ENCODE measurements at regions not wholly inside any gene's neighbourhood (a gene's known extent, or its start where the extent isn't known, plus 50 kb on each side); places are given as distances from the start of the nearest gene placed in this dataset.

DNA sequence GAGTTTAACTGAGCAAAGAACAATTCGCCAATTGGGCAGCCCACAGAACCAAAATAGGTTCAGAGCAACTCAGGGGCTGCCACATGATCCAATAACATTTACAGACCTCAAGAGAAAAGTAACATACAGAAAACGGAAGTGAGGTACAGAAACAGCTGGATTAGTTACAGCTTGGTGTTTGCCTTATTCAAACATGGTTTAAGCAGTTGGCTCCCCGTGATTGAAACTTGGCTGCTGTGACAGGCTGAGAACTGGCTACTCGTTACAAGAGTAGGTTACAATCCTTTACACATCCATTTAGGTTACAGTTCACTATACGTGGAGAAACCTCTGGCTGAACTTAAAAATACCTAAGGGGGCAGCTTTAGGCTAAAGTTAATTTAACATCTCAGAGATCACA, 673.1 kb upstream of the PHF14 start:
- Histone ChIP-seq H2AFZ (ENCODE audit: low read length) (no peak overlapping the region), H3K9me2 (ENCODE audit: low read depth, low read length) (no peaks in the 10 kb centered on the region), H3K4me3 (ENCODE audit: low read depth, low read length, poor library complexity, severe bottlenecking) (no peak overlapping the region), H3K27me3 (ENCODE audit: insufficient read depth, low read length) (no peaks in the 10 kb centered on the region), H3K9me3 (ENCODE audit: low read length) (no peaks in the 10 kb centered on the region), H3K79me2 (ENCODE audit: insufficient read depth, low read length) (no peaks in the 10 kb centered on the region), H3K9ac (ENCODE audit: low read length) (no peak overlapping the region), H4K20me1 (ENCODE audit: insufficient read depth, low read length) (no peaks in the 10 kb centered on the region), H3K4me2 (ENCODE audit: low read length) (no peak overlapping the region), H3K4me1 (ENCODE audit: insufficient read depth, low read length, severe bottlenecking) (peaks cover 11% of the 10 kb centered on the region), H3K36me3 (ENCODE audit: insufficient read depth, low read length) (no peaks in the 10 kb centered on the region), H3K27ac (ENCODE audit: low read depth, low read length, poor library complexity, severe bottlenecking) (no peak overlapping the region), H3F3A (ENCODE audit: insufficient read depth, low read length) (no peaks in the 10 kb centered on the region)
- TF ChIP-seq, protein P1, sequence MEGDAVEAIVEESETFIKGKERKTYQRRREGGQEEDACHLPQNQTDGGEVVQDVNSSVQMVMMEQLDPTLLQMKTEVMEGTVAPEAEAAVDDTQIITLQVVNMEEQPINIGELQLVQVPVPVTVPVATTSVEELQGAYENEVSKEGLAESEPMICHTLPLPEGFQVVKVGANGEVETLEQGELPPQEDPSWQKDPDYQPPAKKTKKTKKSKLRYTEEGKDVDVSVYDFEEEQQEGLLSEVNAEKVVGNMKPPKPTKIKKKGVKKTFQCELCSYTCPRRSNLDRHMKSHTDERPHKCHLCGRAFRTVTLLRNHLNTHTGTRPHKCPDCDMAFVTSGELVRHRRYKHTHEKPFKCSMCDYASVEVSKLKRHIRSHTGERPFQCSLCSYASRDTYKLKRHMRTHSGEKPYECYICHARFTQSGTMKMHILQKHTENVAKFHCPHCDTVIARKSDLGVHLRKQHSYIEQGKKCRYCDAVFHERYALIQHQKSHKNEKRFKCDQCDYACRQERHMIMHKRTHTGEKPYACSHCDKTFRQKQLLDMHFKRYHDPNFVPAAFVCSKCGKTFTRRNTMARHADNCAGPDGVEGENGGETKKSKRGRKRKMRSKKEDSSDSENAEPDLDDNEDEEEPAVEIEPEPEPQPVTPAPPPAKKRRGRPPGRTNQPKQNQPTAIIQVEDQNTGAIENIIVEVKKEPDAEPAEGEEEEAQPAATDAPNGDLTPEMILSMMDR (IDR thresholded peaks at IDR 0.05; ENCODE audit: low read length), result no peak
- TF ChIP-seq EZH2 (IDR thresholded peaks at IDR 0.05; ENCODE audit: borderline replicate concordance, low read length), result no peak

DNA sequence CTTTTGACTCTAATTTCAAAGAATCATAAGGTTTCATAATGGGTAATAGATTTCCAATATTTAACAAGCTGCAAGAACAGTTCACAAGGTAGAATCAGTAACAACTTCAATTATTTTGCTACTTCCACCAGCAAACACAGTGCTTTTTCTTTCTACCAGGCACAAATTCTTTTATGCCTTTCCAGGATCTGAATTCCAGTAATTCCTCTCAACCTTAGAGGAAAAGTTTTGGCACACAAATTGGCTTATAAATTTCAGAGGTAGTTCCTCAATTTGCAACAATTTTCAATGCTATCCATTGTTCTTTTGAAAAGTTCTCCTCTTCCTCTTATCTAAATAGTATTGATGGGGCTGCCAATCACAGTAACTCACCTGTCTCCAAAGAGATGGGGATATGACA, 665.4 kb upstream of the PHF14 start:
- Histone ChIP-seq H3K36me3 (ENCODE audit: insufficient read depth, low read length) (no peaks in the 10 kb centered on the region), H3K79me2 (ENCODE audit: insufficient read depth, low read length) (no peaks in the 10 kb centered on the region), H2AFZ (ENCODE audit: low read length) (no peak overlapping the region), H3K9me3 (ENCODE audit: low read length) (no peaks in the 10 kb centered on the region), H4K20me1 (ENCODE audit: insufficient read depth, low read length) (no peaks in the 10 kb centered on the region), H3K9me2 (ENCODE audit: low read depth, low read length) (no peaks in the 10 kb centered on the region), H3K27ac (ENCODE audit: low read depth, low read length, poor library complexity, severe bottlenecking) (no peak overlapping the region), H3F3A (ENCODE audit: insufficient read depth, low read length) (no peaks in the 10 kb centered on the region), H3K4me2 (ENCODE audit: low read length) (no peak overlapping the region), H3K4me1 (ENCODE audit: insufficient read depth, low read length, severe bottlenecking) (no peaks in the 10 kb centered on the region), H3K9ac (ENCODE audit: low read length) (no peak overlapping the region), H3K4me3 (ENCODE audit: low read depth, low read length, poor library complexity, severe bottlenecking) (no peak overlapping the region), H3K27me3 (ENCODE audit: insufficient read depth, low read length) (no peaks in the 10 kb centered on the region)
- TF ChIP-seq, protein P1 (IDR thresholded peaks at IDR 0.05; ENCODE audit: low read length), result no peak
- no peak for TF ChIP-seq EZH2 (IDR thresholded peaks at IDR 0.05; ENCODE audit: borderline replicate concordance, low read length)

DNA sequence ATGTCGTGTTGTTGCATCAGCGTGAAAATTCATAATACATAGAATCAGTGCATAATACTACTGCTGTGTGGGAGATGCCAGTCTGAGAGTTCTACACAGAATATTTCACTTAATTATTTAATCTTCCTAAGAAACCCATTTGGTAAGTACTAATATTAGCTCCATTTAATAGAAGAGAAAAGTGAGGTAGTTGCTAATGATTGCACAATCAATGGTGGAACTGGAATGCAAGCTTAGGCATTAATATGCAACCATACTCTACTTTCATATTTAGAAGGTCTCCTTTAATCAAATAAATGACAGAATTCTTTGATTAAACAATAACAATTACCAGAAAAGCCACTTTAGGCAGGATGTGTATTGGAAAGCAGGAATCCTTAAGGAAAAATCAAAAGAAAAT, 660.7 kb upstream of the PHF14 start:
- no peak overlapping the region for H3K4me3 ChIP-seq (ENCODE audit: low read depth, low read length, poor library complexity, severe bottlenecking)
- H3K27me3 ChIP-seq (ENCODE audit: insufficient read depth, low read length), result no peaks in the 10 kb centered on the region
- no peak overlapping the region for H3K4me2 ChIP-seq (ENCODE audit: low read length)
- no peaks in the 10 kb centered on the region for H3K9me3 ChIP-seq (ENCODE audit: low read length)
- no peaks in the 10 kb centered on the region for H3K36me3 ChIP-seq (ENCODE audit: insufficient read depth, low read length)
- H3K27ac ChIP-seq (ENCODE audit: low read depth, low read length, poor library complexity, severe bottlenecking), result no peak overlapping the region
- H3F3A ChIP-seq (ENCODE audit: insufficient read depth, low read length), result no peaks in the 10 kb centered on the region
- no peaks in the 10 kb centered on the region for H3K4me1 ChIP-seq (ENCODE audit: insufficient read depth, low read length, severe bottlenecking)
- H4K20me1 ChIP-seq (ENCODE audit: insufficient read depth, low read length), result no peaks in the 10 kb centered on the region
- no peaks in the 10 kb centered on the region for H3K79me2 ChIP-seq (ENCODE audit: insufficient read depth, low read length)
- no peak overlapping the region for H2AFZ ChIP-seq (ENCODE audit: low read length)
- H3K9ac ChIP-seq (ENCODE audit: low read length), result no peak overlapping the region
- TF ChIP-seq EZH2 (IDR thresholded peaks at IDR 0.05; ENCODE audit: borderline replicate concordance, low read length), result no peak
- TF ChIP-seq, protein P1 (IDR thresholded peaks at IDR 0.05; ENCODE audit: low read length), result no peak
- H3K9me2 ChIP-seq (ENCODE audit: low read depth, low read length), result no peaks in the 10 kb centered on the region

Data from OCI-LY1 (cell line).